ENCODE measurements at regions not wholly inside any gene's neighbourhood (a gene's known extent, or its start where the extent isn't known, plus 50 kb on each side); places are given as distances from the start of the nearest gene placed in this dataset.

GRCh38 chr6:166223079-166223478, 55.4 kb upstream of the TBXT start:
- no peak overlapping the region for H3K4me2 ChIP-seq (ENCODE audit: low read depth, low read length)
- H3K27me3 ChIP-seq (replicated peaks; ENCODE audit: insufficient read depth, low read length) = no peaks in the 10 kb centered on the region
- H3K79me2 ChIP-seq (ENCODE audit: low read length) = no peaks in the 10 kb centered on the region
- H2AFZ ChIP-seq (ENCODE audit: low read length) = no peak overlapping the region
- H3K36me3 ChIP-seq (replicated peaks; ENCODE audit: insufficient read depth, low read length) = no peaks in the 10 kb centered on the region
- H3K4me1 ChIP-seq (ENCODE audit: low read length) = no peaks in the 10 kb centered on the region
- H3K27ac ChIP-seq (ENCODE audit: low read length) = no peak overlapping the region
- no peak for DNase-seq
- no peaks in the 10 kb centered on the region for H3K9me2 ChIP-seq (replicated peaks; ENCODE audit: insufficient read depth, low read length)
- H3K9ac ChIP-seq (ENCODE audit: low read length) = no peak overlapping the region
- H3F3A ChIP-seq (ENCODE audit: insufficient read depth, low read length) = no peaks in the 10 kb centered on the region
- H3K9me3 ChIP-seq (replicated peaks; ENCODE audit: insufficient read depth, low read length) = no peaks in the 10 kb centered on the region
- no peaks in the 10 kb centered on the region for H4K20me1 ChIP-seq (ENCODE audit: insufficient read depth, low read length)
- no peak overlapping the region for H3K4me3 ChIP-seq (ENCODE audit: low read length)
- TF ChIP-seq, protein P1, sequence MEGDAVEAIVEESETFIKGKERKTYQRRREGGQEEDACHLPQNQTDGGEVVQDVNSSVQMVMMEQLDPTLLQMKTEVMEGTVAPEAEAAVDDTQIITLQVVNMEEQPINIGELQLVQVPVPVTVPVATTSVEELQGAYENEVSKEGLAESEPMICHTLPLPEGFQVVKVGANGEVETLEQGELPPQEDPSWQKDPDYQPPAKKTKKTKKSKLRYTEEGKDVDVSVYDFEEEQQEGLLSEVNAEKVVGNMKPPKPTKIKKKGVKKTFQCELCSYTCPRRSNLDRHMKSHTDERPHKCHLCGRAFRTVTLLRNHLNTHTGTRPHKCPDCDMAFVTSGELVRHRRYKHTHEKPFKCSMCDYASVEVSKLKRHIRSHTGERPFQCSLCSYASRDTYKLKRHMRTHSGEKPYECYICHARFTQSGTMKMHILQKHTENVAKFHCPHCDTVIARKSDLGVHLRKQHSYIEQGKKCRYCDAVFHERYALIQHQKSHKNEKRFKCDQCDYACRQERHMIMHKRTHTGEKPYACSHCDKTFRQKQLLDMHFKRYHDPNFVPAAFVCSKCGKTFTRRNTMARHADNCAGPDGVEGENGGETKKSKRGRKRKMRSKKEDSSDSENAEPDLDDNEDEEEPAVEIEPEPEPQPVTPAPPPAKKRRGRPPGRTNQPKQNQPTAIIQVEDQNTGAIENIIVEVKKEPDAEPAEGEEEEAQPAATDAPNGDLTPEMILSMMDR (IDR thresholded peaks at IDR 0.05; ENCODE audit: low read length) = no peak
- TF ChIP-seq EZH2phosphoT487 (IDR thresholded peaks at IDR 0.05; ENCODE audit: low read length) (no peak), EZH2 (optimal IDR thresholded peaks at IDR 0.05; ENCODE audit: low read depth, low read length) (no peak)

DNA sequence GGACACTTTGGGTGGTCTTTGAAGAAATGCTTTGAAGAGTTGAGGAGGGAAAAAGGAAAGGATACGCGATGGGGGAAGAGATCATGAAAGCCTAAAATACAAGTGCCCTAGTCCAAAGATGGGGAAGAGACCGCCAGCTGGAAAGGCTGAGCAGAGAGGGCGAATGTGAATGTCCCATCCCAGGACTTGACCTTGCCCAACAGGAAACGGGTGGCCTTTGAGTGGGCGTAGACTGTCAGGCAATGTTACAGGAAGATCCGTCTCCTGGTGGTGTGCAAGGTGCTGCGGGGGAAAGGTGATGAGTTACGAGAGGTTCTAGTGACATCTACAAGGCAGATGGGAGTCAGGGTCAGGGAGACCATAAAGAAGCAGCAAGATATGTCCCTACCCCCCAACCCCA, 55.0 kb upstream of the TBXT start:
- H3K4me1 ChIP-seq (ENCODE audit: low read length) = no peaks in the 10 kb centered on the region
- H3K4me2 ChIP-seq (ENCODE audit: low read depth, low read length) = no peak overlapping the region
- no peaks in the 10 kb centered on the region for H3K36me3 ChIP-seq (replicated peaks; ENCODE audit: insufficient read depth, low read length)
- H3K27me3 ChIP-seq (replicated peaks; ENCODE audit: insufficient read depth, low read length) = no peaks in the 10 kb centered on the region
- no peaks in the 10 kb centered on the region for H3K9me3 ChIP-seq (replicated peaks; ENCODE audit: insufficient read depth, low read length)
- H3K9me2 ChIP-seq (replicated peaks; ENCODE audit: insufficient read depth, low read length) = no peaks in the 10 kb centered on the region
- H4K20me1 ChIP-seq (ENCODE audit: insufficient read depth, low read length) = no peaks in the 10 kb centered on the region
- H3K9ac ChIP-seq (ENCODE audit: low read length) = no peak overlapping the region
- no peak overlapping the region for H3K4me3 ChIP-seq (ENCODE audit: low read length)
- TF ChIP-seq EZH2phosphoT487 (IDR thresholded peaks at IDR 0.05; ENCODE audit: low read length) (no peak), EZH2 (optimal IDR thresholded peaks at IDR 0.05; ENCODE audit: low read depth, low read length) (no peak)
- TF ChIP-seq, protein P1 (IDR thresholded peaks at IDR 0.05; ENCODE audit: low read length) = no peak
- H2AFZ ChIP-seq (ENCODE audit: low read length) = no peak overlapping the region
- H3F3A ChIP-seq (ENCODE audit: insufficient read depth, low read length) = no peaks in the 10 kb centered on the region
- H3K27ac ChIP-seq (ENCODE audit: low read length) = no peak overlapping the region
- DNase-seq = no peak
- no peaks in the 10 kb centered on the region for H3K79me2 ChIP-seq (ENCODE audit: low read length)

- Histone ChIP-seq H4K20me1 (ENCODE audit: insufficient read depth, low read length) (no peaks in the 10 kb centered on the region), H3K9me2 (replicated peaks; ENCODE audit: insufficient read depth, low read length) (no peaks in the 10 kb centered on the region), H3K27ac (ENCODE audit: low read length) (no peak overlapping the region), H3K36me3 (replicated peaks; ENCODE audit: insufficient read depth, low read length) (no peaks in the 10 kb centered on the region), H3K9me3 (replicated peaks; ENCODE audit: insufficient read depth, low read length) (no peaks in the 10 kb centered on the region), H3K79me2 (ENCODE audit: low read length) (no peaks in the 10 kb centered on the region), H3F3A (ENCODE audit: insufficient read depth, low read length) (no peaks in the 10 kb centered on the region), H3K27me3 (replicated peaks; ENCODE audit: insufficient read depth, low read length) (no peaks in the 10 kb centered on the region), H3K9ac (ENCODE audit: low read length) (no peak overlapping the region), H3K4me1 (ENCODE audit: low read length) (no peaks in the 10 kb centered on the region), H3K4me3 (ENCODE audit: low read length) (no peak overlapping the region), H2AFZ (ENCODE audit: low read length) (no peak overlapping the region), H3K4me2 (ENCODE audit: low read depth, low read length) (no peak overlapping the region)
- no peak for DNase-seq
- no peak for TF ChIP-seq EZH2phosphoT487 (IDR thresholded peaks at IDR 0.05; ENCODE audit: low read length)
Measured at GRCh38 chr6:166221636-166222035, 54.0 kb upstream of the TBXT start.

- Histone ChIP-seq H3K4me2 (ENCODE audit: low read depth, low read length) (no peak overlapping the region), H3K27ac (ENCODE audit: low read length) (no peak overlapping the region)
Measured at GRCh38 chr6:166221040-166221439, 53.4 kb upstream of the TBXT start.

More at GRCh38 chr6:166221040-166221439, 53.4 kb upstream of the TBXT start:
- H3K9me3 ChIP-seq (replicated peaks; ENCODE audit: insufficient read depth, low read length) = no peaks in the 10 kb centered on the region
- no peak overlapping the region for H2AFZ ChIP-seq (ENCODE audit: low read length)
- no peak for DNase-seq
- no peaks in the 10 kb centered on the region for H3K27me3 ChIP-seq (replicated peaks; ENCODE audit: insufficient read depth, low read length)
- no peaks in the 10 kb centered on the region for H4K20me1 ChIP-seq (ENCODE audit: insufficient read depth, low read length)
- TF ChIP-seq, protein P1 (IDR thresholded peaks at IDR 0.05; ENCODE audit: low read length) = no peak
- no peak for TF ChIP-seq EZH2phosphoT487 (IDR thresholded peaks at IDR 0.05; ENCODE audit: low read length)
- no peaks in the 10 kb centered on the region for H3K4me1 ChIP-seq (ENCODE audit: low read length)
- no peaks in the 10 kb centered on the region for H3K9me2 ChIP-seq (replicated peaks; ENCODE audit: insufficient read depth, low read length)
- H3K36me3 ChIP-seq (replicated peaks; ENCODE audit: insufficient read depth, low read length) = no peaks in the 10 kb centered on the region
- H3K9ac ChIP-seq (ENCODE audit: low read length) = no peak overlapping the region
- no peaks in the 10 kb centered on the region for H3K79me2 ChIP-seq (ENCODE audit: low read length)
- H3K4me3 ChIP-seq (ENCODE audit: low read length) = no peak overlapping the region
- no peaks in the 10 kb centered on the region for H3F3A ChIP-seq (ENCODE audit: insufficient read depth, low read length)

Measured in MM.1S (cell line).